ENCODE measurements at regions not wholly inside any gene's neighbourhood (a gene's known extent, or its start where the extent isn't known, plus 50 kb on each side); places are given as distances from the start of the nearest gene placed in this dataset.

DNA sequence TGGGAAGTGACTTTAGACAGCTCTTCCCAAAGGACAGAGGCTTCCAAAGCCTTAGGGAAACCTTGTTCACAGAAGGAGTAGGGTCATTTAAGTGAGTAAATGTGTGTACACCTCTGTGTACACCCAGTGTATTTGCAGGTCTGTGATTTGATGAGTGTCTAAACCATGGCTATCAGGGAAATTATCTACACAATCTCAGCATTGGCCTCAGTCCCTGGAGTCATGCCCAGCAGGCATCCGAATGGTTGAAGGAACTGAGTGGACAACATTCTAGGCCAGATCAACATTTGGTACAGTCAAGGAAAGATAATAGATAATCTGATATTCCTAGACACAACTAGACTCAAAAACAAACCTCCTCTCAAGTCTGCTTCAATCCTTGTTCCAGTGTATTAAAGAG, 258.4 kb upstream of the DAPK1 start:
- H3F3A ChIP-seq (replicated peaks; ENCODE audit: low read depth): no peaks in the 10 kb centered on the region
- peaks cover 4% of the 10 kb centered on the region for H3K27me3 Mint-ChIP-seq (ENCODE audit: insufficient read depth, low read depth, poor library complexity)
- ATAC-seq (no peak), DNase-seq (ENCODE audit: low spot score) (no peak)
- TF ChIP-seq EZH2 (IDR thresholded peaks at IDR 0.05; ENCODE audit: low read depth, unreplicated experiment) (no peak), REST (IDR thresholded peaks at IDR 0.05; ENCODE audit: unreplicated experiment) (no peak)
- H3K4me2 ChIP-seq: no peak overlapping the region
- H3K9me2 ChIP-seq (ENCODE audit: insufficient read depth): no peaks in the 10 kb centered on the region
- H3K4me3 Mint-ChIP-seq: no peak overlapping the region
- H3K27ac Mint-ChIP-seq: no peak overlapping the region
- no peaks in the 10 kb centered on the region for H3K36me3 Mint-ChIP-seq (ENCODE audit: low read depth)
- H2AFZ ChIP-seq: no peak overlapping the region
- no peaks in the 10 kb centered on the region for H3K36me3 ChIP-seq (ENCODE audit: insufficient read depth)
- no peak overlapping the region for H3K4me3 ChIP-seq
- no peaks in the 10 kb centered on the region for H3K27me3 ChIP-seq (ENCODE audit: insufficient read depth)
- no peaks in the 10 kb centered on the region for H3K4me1 ChIP-seq (ENCODE audit: insufficient read depth)
- no peaks in the 10 kb centered on the region for H3K79me2 ChIP-seq (replicated peaks; ENCODE audit: insufficient read depth)
- H3K4me1 Mint-ChIP-seq: no peaks in the 10 kb centered on the region
- H3K9me3 Mint-ChIP-seq: no peaks in the 10 kb centered on the region
- H3K27ac ChIP-seq (ENCODE audit: low read depth): no peak overlapping the region
- no peaks in the 10 kb centered on the region for H4K20me1 ChIP-seq (replicated peaks; ENCODE audit: insufficient read depth)

GRCh38 chr9:87243602-87244001, 254.1 kb upstream of the DAPK1 start:
- Histone ChIP-seq H3K27me3 (ENCODE audit: insufficient read depth) (no peaks in the 10 kb centered on the region), H3K4me1 (ENCODE audit: insufficient read depth) (no peaks in the 10 kb centered on the region), H3F3A (replicated peaks; ENCODE audit: low read depth) (no peaks in the 10 kb centered on the region), H3K36me3 (ENCODE audit: insufficient read depth) (no peaks in the 10 kb centered on the region), H3K9me2 (ENCODE audit: insufficient read depth) (no peaks in the 10 kb centered on the region), H3K27ac (ENCODE audit: low read depth) (no peak overlapping the region), H3K4me2 (no peak overlapping the region), H2AFZ (no peak overlapping the region), H4K20me1 (replicated peaks; ENCODE audit: insufficient read depth) (no peaks in the 10 kb centered on the region), H3K79me2 (replicated peaks; ENCODE audit: insufficient read depth) (no peaks in the 10 kb centered on the region), H3K4me3 (no peak overlapping the region)
- H3K4me1 Mint-ChIP-seq: no peaks in the 10 kb centered on the region
- H3K4me3 Mint-ChIP-seq: no peak overlapping the region
- TF ChIP-seq CTCF (conservative IDR thresholded peaks at IDR 0.05; ENCODE audit: low read depth in 2 of 2): no peak
- H3K36me3 Mint-ChIP-seq (ENCODE audit: low read depth): no peaks in the 10 kb centered on the region
- no peaks in the 10 kb centered on the region for H3K9me3 Mint-ChIP-seq
- H3K27ac Mint-ChIP-seq: no peak overlapping the region
- DNase-seq (ENCODE audit: low spot score) (no peak), ATAC-seq (no peak)
- peaks cover 4% of the 10 kb centered on the region for H3K27me3 Mint-ChIP-seq (ENCODE audit: insufficient read depth, low read depth, poor library complexity)

- Histone ChIP-seq H3K36me3 (ENCODE audit: insufficient read depth) (no peaks in the 10 kb centered on the region), H3F3A (replicated peaks; ENCODE audit: low read depth) (no peaks in the 10 kb centered on the region), H3K27ac (ENCODE audit: low read depth) (no peak overlapping the region), H3K27me3 (ENCODE audit: insufficient read depth) (no peaks in the 10 kb centered on the region), H3K9me2 (ENCODE audit: insufficient read depth) (no peaks in the 10 kb centered on the region), H3K79me2 (replicated peaks; ENCODE audit: insufficient read depth) (no peaks in the 10 kb centered on the region), H2AFZ (no peak overlapping the region), H3K4me2 (no peak overlapping the region), H3K4me3 (no peak overlapping the region), H3K4me1 (ENCODE audit: insufficient read depth) (no peaks in the 10 kb centered on the region), H4K20me1 (replicated peaks; ENCODE audit: insufficient read depth) (no peaks in the 10 kb centered on the region)
- Mint-ChIP-seq H3K27ac (no peak overlapping the region), H3K27me3 (ENCODE audit: insufficient read depth, low read depth, poor library complexity) (peaks cover 4% of the 10 kb centered on the region), H3K36me3 (ENCODE audit: low read depth) (no peaks in the 10 kb centered on the region), H3K4me3 (no peak overlapping the region), H3K4me1 (no peaks in the 10 kb centered on the region), H3K9me3 (no peaks in the 10 kb centered on the region)
- no peak for DNase-seq (ENCODE audit: low spot score)
- no peak for TF ChIP-seq EZH2phosphoT487 (IDR thresholded peaks at IDR 0.05; ENCODE audit: unreplicated experiment)
- no peak for TF ChIP-seq EZH2 (IDR thresholded peaks at IDR 0.05; ENCODE audit: low read depth, unreplicated experiment)
- TF ChIP-seq ZNF114 (CRISPR knock-in tag; IDR thresholded peaks at IDR 0.05): no peak
- TF ChIP-seq ETS1 (IDR thresholded peaks at IDR 0.05): no peak
- no peak for TF ChIP-seq CTCF (conservative IDR thresholded peaks at IDR 0.05; ENCODE audit: low read depth in 2 of 2)
- no peak for TF ChIP-seq JUNB (IDR thresholded peaks at IDR 0.05; ENCODE audit: unreplicated experiment)
- no peak for TF ChIP-seq POLR2AphosphoS5 (IDR thresholded peaks at IDR 0.05; ENCODE audit: low read depth)
- no peak for TF ChIP-seq CREB1 (CRISPR knock-in tag; IDR thresholded peaks at IDR 0.05; ENCODE audit: low read depth)
- TF ChIP-seq ZNF331 (CRISPR knock-in tag; IDR thresholded peaks at IDR 0.05; ENCODE audit: low read depth): no peak
- no peak for ATAC-seq
Observed at GRCh38 chr9:87245271-87245670, 252.4 kb upstream of the DAPK1 start.
